Calu3 (cell line): ENCODE measurements at regions not wholly inside any gene's neighbourhood (a gene's known extent, or its start where the extent isn't known, plus 50 kb on each side); places are given as distances from the start of the nearest gene placed in this dataset.

ENCODE experiments used
- BruUV-seq: library from RNA; stranded (reverse); fragments of 400-500 nt; replicated peaks from 2 replicates; lab custom pipeline; 2021; lab: Mats Ljungman, UMichigan
- CTCF ChIA-PET: fragments of 300-600 bp; sonication (Branson Sonifier 250); formaldehyde crosslinking; loops from one replicate; lab custom pipeline; 2022; ENCODE audit warnings: antibody characterized with exemption; lab: Charles Lee
- DNase-seq: peaks from one replicate; pipeline ENCODE4 v3.0.0; 2022
- H3K27ac Mint-ChIP-seq: one replicate; pipeline ENCODE4 v1.8.0; 2022; ENCODE audit warnings: mixed read lengths; ENCODE audit not compliant: unreplicated experiment
- H3K27me3 Mint-ChIP-seq: one replicate; pipeline ENCODE4 v1.8.0; 2022; ENCODE audit warnings: mixed read lengths; ENCODE audit not compliant: unreplicated experiment
- H3K36me3 Mint-ChIP-seq: one replicate; pipeline ENCODE4 v1.8.0; 2022; ENCODE audit warnings: mild to moderate bottlenecking, moderate library complexity, mixed read lengths; ENCODE audit not compliant: insufficient read depth, unreplicated experiment
- H3K4me1 Mint-ChIP-seq: one replicate; pipeline ENCODE4 v1.8.0; 2022; ENCODE audit warnings: mild to moderate bottlenecking, low read depth, mixed read lengths; ENCODE audit not compliant: unreplicated experiment
- H3K4me3 Mint-ChIP-seq: one replicate; pipeline ENCODE4 v1.8.0; 2022; ENCODE audit warnings: mild to moderate bottlenecking, low read depth, moderate library complexity, mixed read lengths; ENCODE audit not compliant: unreplicated experiment
- H3K9me3 Mint-ChIP-seq: one replicate; pipeline ENCODE4 v1.8.0; 2022; ENCODE audit warnings: low read depth, mixed read lengths; ENCODE audit not compliant: unreplicated experiment
- CTCF ChIP-seq: fragments of 200-600 bp; IDR thresholded peaks from one replicate; pipeline ENCODE4 v1.8.0; 2022; ENCODE audit warnings: antibody characterized with exemption; ENCODE audit not compliant: unreplicated experiment
- intact Hi-C: fragments of 100-400 bp; cut with micrococcal nuclease; formaldehyde crosslinking; loops from one replicate; pipeline ENCODE4 v1.10.0; 2022; ENCODE audit not compliant: unreplicated experiment

GRCh38 chr4:117210551-117210950 is 125.2 kb upstream of the TRAM1L1 start:
- no TSS peak for BruUV-seq
- no peak for DNase-seq
- no peak overlapping the region for H3K4me3 Mint-ChIP-seq
- intact Hi-C loops = no loop called here
- H3K27me3 Mint-ChIP-seq = no peaks in the 10 kb centered on the region
- no peaks in the 10 kb centered on the region for H3K36me3 Mint-ChIP-seq
- CTCF ChIA-PET = no interaction called here
- no peaks in the 10 kb centered on the region for H3K9me3 Mint-ChIP-seq
- H3K27ac Mint-ChIP-seq = no peak overlapping the region
- TF ChIP-seq CTCF = no peak
- H3K4me1 Mint-ChIP-seq = no peaks in the 10 kb centered on the region

- Mint-ChIP-seq H3K27me3 (no peaks in the 10 kb centered on the region), H3K36me3 (no peaks in the 10 kb centered on the region), H3K9me3 (peaks cover 2% of the 10 kb centered on the region), H3K27ac (no peak overlapping the region), H3K4me1 (no peaks in the 10 kb centered on the region), H3K4me3 (no peak overlapping the region)
- no peak for TF ChIP-seq CTCF
- intact Hi-C loops = no loop called here
- no TSS peak for BruUV-seq
- DNase-seq = no peak
- CTCF ChIA-PET = no interaction called here
Measured at GRCh38 chr4:117224256-117224655, 138.9 kb upstream of the TRAM1L1 start.

GRCh38 chr4:117225471-117225870 is 140.1 kb upstream of the TRAM1L1 start:
- intact Hi-C loops = no loop called here
- Mint-ChIP-seq H3K4me3 (no peak overlapping the region), H3K4me1 (no peaks in the 10 kb centered on the region), H3K36me3 (no peaks in the 10 kb centered on the region), H3K27me3 (no peaks in the 10 kb centered on the region), H3K27ac (no peak overlapping the region), H3K9me3 (peaks cover 2% of the 10 kb centered on the region)
- no TSS peak for BruUV-seq
- no peak for TF ChIP-seq CTCF
- CTCF ChIA-PET = no interaction called here
- no peak for DNase-seq

GRCh38 chr4:117227925-117228324 is 142.5 kb upstream of the TRAM1L1 start:
- no peaks in the 10 kb centered on the region for H3K4me1 Mint-ChIP-seq
- H3K27ac Mint-ChIP-seq = no peak overlapping the region
- H3K4me3 Mint-ChIP-seq = no peak overlapping the region
- CTCF ChIA-PET = no interaction called here
- H3K36me3 Mint-ChIP-seq = no peaks in the 10 kb centered on the region
- TF ChIP-seq CTCF = no peak
- intact Hi-C loops = no loop called here
- H3K9me3 Mint-ChIP-seq = no peaks in the 10 kb centered on the region
- BruUV-seq = no TSS peak
- DNase-seq = no peak
- no peaks in the 10 kb centered on the region for H3K27me3 Mint-ChIP-seq

- Mint-ChIP-seq H3K4me1 (no peaks in the 10 kb centered on the region), H3K9me3 (no peaks in the 10 kb centered on the region), H3K4me3 (no peak overlapping the region), H3K36me3 (no peaks in the 10 kb centered on the region), H3K27me3 (no peaks in the 10 kb centered on the region), H3K27ac (no peak overlapping the region)
- intact Hi-C loops = no loop called here
- BruUV-seq = no TSS peak
- no peak for TF ChIP-seq CTCF
- DNase-seq = no peak
- CTCF ChIA-PET = no interaction called here
Measured at GRCh38 chr4:117239434-117239833, 154.1 kb upstream of the TRAM1L1 start.
